ENCODE measurements at regions not wholly inside any gene's neighbourhood (a gene's known extent, or its start where the extent isn't known, plus 50 kb on each side); places are given as distances from the start of the nearest gene placed in this dataset.

- TF ChIP-seq CTCF (IDR thresholded peaks at IDR 0.05; ENCODE audit: insufficient read depth, low read depth, low read length), result no peak
- TF ChIP-seq EZH2 (IDR thresholded peaks at IDR 0.05; ENCODE audit: insufficient read depth, low read length), result no peak
Measured at GRCh38 chr14:30296931-30297405, 262.0 kb upstream of the G2E3 start.

Data from astrocyte (in vitro differentiated cells and primary cell).